ENCODE measurements at regions not wholly inside any gene's neighbourhood (a gene's known extent, or its start where the extent isn't known, plus 50 kb on each side); places are given as distances from the start of the nearest gene placed in this dataset.

- no peak overlapping the region for H2AFZ ChIP-seq
- no peak overlapping the region for H3K27ac ChIP-seq (ENCODE audit: low read depth)
- Mint-ChIP-seq H3K4me1 (no peaks in the 10 kb centered on the region), H3K36me3 (ENCODE audit: low read depth) (peaks cover 7% of the 10 kb centered on the region; the same call in 2 of the 3 replicates), H3K4me3 (no peak overlapping the region), H3K27ac (no peak overlapping the region), H3K27me3 (ENCODE audit: insufficient read depth, low read depth, poor library complexity) (peaks cover 3% of the 10 kb centered on the region), H3K9me3 (peaks cover 7% of the 10 kb centered on the region)
- H4K20me1 ChIP-seq (replicated peaks; ENCODE audit: insufficient read depth), result no peaks in the 10 kb centered on the region
- no peaks in the 10 kb centered on the region; the same call in 1 of the 2 replicates for H3K9me2 ChIP-seq (ENCODE audit: insufficient read depth)
- no peak overlapping the region for H3K4me3 ChIP-seq
- no peaks in the 10 kb centered on the region for H3K79me2 ChIP-seq (replicated peaks; ENCODE audit: insufficient read depth)
- no peaks in the 10 kb centered on the region for H3K36me3 ChIP-seq (ENCODE audit: insufficient read depth)
- no peaks in the 10 kb centered on the region for H3K27me3 ChIP-seq (ENCODE audit: insufficient read depth)
- DNase-seq (ENCODE audit: low spot score) (no peak), ATAC-seq (no peak)
- no peak for TF ChIP-seq NANOG (IDR thresholded peaks at IDR 0.05; ENCODE audit: borderline replicate concordance)
- TF ChIP-seq CREB1 (CRISPR knock-in tag; IDR thresholded peaks at IDR 0.05; ENCODE audit: low read depth), result no peak
- TF ChIP-seq ZNF331 (CRISPR knock-in tag; IDR thresholded peaks at IDR 0.05; ENCODE audit: low read depth), result no peak
- TF ChIP-seq, protein P1, sequence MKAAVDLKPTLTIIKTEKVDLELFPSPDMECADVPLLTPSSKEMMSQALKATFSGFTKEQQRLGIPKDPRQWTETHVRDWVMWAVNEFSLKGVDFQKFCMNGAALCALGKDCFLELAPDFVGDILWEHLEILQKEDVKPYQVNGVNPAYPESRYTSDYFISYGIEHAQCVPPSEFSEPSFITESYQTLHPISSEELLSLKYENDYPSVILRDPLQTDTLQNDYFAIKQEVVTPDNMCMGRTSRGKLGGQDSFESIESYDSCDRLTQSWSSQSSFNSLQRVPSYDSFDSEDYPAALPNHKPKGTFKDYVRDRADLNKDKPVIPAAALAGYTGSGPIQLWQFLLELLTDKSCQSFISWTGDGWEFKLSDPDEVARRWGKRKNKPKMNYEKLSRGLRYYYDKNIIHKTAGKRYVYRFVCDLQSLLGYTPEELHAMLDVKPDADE (IDR thresholded peaks at IDR 0.05), result no peak
- TF ChIP-seq ZNF462 (CRISPR knock-in tag; IDR thresholded peaks at IDR 0.05), result no peak
- no peak for TF ChIP-seq JUNB (IDR thresholded peaks at IDR 0.05; ENCODE audit: unreplicated experiment)
- TF ChIP-seq, protein P2, sequence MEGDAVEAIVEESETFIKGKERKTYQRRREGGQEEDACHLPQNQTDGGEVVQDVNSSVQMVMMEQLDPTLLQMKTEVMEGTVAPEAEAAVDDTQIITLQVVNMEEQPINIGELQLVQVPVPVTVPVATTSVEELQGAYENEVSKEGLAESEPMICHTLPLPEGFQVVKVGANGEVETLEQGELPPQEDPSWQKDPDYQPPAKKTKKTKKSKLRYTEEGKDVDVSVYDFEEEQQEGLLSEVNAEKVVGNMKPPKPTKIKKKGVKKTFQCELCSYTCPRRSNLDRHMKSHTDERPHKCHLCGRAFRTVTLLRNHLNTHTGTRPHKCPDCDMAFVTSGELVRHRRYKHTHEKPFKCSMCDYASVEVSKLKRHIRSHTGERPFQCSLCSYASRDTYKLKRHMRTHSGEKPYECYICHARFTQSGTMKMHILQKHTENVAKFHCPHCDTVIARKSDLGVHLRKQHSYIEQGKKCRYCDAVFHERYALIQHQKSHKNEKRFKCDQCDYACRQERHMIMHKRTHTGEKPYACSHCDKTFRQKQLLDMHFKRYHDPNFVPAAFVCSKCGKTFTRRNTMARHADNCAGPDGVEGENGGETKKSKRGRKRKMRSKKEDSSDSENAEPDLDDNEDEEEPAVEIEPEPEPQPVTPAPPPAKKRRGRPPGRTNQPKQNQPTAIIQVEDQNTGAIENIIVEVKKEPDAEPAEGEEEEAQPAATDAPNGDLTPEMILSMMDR (conservative IDR thresholded peaks at IDR 0.05; ENCODE audit: low read depth in 2 of 2), result no peak
- no peak for TF ChIP-seq EZH2 (IDR thresholded peaks at IDR 0.05; ENCODE audit: low read depth, unreplicated experiment)
- TF ChIP-seq STAT1 (IDR thresholded peaks at IDR 0.05; ENCODE audit: unreplicated experiment), result no peak
- TF ChIP-seq ZNF114 (CRISPR knock-in tag; IDR thresholded peaks at IDR 0.05), result no peak
- no peak for TF ChIP-seq EZH2phosphoT487 (IDR thresholded peaks at IDR 0.05; ENCODE audit: unreplicated experiment)
- TF ChIP-seq, protein P3, sequence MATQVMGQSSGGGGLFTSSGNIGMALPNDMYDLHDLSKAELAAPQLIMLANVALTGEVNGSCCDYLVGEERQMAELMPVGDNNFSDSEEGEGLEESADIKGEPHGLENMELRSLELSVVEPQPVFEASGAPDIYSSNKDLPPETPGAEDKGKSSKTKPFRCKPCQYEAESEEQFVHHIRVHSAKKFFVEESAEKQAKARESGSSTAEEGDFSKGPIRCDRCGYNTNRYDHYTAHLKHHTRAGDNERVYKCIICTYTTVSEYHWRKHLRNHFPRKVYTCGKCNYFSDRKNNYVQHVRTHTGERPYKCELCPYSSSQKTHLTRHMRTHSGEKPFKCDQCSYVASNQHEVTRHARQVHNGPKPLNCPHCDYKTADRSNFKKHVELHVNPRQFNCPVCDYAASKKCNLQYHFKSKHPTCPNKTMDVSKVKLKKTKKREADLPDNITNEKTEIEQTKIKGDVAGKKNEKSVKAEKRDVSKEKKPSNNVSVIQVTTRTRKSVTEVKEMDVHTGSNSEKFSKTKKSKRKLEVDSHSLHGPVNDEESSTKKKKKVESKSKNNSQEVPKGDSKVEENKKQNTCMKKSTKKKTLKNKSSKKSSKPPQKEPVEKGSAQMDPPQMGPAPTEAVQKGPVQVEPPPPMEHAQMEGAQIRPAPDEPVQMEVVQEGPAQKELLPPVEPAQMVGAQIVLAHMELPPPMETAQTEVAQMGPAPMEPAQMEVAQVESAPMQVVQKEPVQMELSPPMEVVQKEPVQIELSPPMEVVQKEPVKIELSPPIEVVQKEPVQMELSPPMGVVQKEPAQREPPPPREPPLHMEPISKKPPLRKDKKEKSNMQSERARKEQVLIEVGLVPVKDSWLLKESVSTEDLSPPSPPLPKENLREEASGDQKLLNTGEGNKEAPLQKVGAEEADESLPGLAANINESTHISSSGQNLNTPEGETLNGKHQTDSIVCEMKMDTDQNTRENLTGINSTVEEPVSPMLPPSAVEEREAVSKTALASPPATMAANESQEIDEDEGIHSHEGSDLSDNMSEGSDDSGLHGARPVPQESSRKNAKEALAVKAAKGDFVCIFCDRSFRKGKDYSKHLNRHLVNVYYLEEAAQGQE (IDR thresholded peaks at IDR 0.05; ENCODE audit: unreplicated experiment), result no peak
- no peaks in the 10 kb centered on the region for H3K4me1 ChIP-seq (ENCODE audit: insufficient read depth)
- H3F3A ChIP-seq (replicated peaks; ENCODE audit: low read depth), result no peaks in the 10 kb centered on the region
- H3K4me2 ChIP-seq, result no peak overlapping the region
These were observed 1826.5 kb downstream of the SLITRK5 start for GRCh38 chr13:89497658-89498057.

Data from GM23338 (cell line).